ENCODE measurements at regions not wholly inside any gene's neighbourhood (a gene's known extent, or its start where the extent isn't known, plus 50 kb on each side); places are given as distances from the start of the nearest gene placed in this dataset.

DNA sequence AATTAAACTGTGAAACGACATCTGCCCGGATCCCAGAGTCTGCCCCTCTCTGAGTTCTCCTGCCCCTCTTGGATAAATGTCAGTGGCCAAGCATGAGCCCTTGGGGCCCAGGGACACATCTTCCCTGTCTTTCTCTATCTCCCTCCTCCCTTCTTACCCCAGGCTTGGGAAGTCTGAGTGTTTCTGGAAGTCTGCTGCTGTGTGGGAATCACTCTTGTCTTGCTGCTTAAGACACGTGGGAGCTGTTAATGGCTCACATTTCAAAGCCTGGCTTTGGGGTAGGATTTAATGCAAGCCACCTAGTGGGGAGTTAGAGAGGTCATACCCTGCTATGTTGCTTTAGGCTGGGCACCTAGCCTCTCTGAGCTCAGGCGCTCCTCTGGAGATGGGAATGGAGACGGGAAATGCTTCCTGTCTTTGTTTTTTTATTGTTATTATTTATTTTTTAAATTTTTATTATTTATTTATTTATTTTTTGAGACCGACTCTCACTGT, 218.5 kb upstream of the CIBAR2 start:
- H3K4me3 ChIP-seq (ENCODE audit: low read length) = no peak overlapping the region
- no peak for TF ChIP-seq ZNF274 (IDR thresholded peaks at IDR 0.05; ENCODE audit: low read depth, low read length)

GRCh38 chr16:85331688-85332087, 219.4 kb upstream of the CIBAR2 start:
- H3K4me3 ChIP-seq (ENCODE audit: low read length) = no peak overlapping the region
- TF ChIP-seq ZNF274 (IDR thresholded peaks at IDR 0.05; ENCODE audit: low read depth, low read length) = no peak

DNA sequence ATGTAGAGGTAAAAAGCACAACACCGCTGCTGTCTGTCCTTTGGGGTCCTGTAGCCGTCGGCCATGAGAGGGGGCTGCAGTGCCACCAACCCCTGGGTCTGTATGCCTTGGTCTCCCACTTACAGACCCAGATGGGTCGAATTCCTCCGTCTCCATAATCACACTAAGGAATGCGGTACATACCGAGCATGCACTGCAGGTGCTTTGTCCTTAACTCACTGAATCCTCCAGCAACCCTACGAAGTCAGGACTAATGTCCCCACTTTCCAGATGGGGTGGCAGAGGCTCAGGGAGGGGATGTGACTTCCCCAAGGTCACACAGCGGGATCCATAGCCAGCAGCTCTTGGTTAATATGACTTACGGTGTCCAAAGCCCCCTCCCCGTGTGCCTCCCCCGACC, 219.9 kb upstream of the CIBAR2 start:
- no peak overlapping the region for H3K4me3 ChIP-seq (ENCODE audit: low read length)
- TF ChIP-seq ZNF274 (IDR thresholded peaks at IDR 0.05; ENCODE audit: low read depth, low read length) = no peak

- TF ChIP-seq ZNF274 (IDR thresholded peaks at IDR 0.05; ENCODE audit: low read depth, low read length) = no peak
- no peak overlapping the region for H3K4me3 ChIP-seq (ENCODE audit: low read length)
Observed at GRCh38 chr16:85333337-85333736, 221.1 kb upstream of the CIBAR2 start.

GRCh38 chr16:85333744-85334640, 221.7 kb upstream of the CIBAR2 start:
- no peak overlapping the region for H3K4me3 ChIP-seq (ENCODE audit: low read length)
- no peak for TF ChIP-seq ZNF274 (IDR thresholded peaks at IDR 0.05; ENCODE audit: low read depth, low read length)

GRCh38 chr16:85334718-85335583, 222.7 kb upstream of the CIBAR2 start:
- no peak overlapping the region for H3K4me3 ChIP-seq (ENCODE audit: low read length)
- no peak for TF ChIP-seq ZNF274 (IDR thresholded peaks at IDR 0.05; ENCODE audit: low read depth, low read length)

DNA sequence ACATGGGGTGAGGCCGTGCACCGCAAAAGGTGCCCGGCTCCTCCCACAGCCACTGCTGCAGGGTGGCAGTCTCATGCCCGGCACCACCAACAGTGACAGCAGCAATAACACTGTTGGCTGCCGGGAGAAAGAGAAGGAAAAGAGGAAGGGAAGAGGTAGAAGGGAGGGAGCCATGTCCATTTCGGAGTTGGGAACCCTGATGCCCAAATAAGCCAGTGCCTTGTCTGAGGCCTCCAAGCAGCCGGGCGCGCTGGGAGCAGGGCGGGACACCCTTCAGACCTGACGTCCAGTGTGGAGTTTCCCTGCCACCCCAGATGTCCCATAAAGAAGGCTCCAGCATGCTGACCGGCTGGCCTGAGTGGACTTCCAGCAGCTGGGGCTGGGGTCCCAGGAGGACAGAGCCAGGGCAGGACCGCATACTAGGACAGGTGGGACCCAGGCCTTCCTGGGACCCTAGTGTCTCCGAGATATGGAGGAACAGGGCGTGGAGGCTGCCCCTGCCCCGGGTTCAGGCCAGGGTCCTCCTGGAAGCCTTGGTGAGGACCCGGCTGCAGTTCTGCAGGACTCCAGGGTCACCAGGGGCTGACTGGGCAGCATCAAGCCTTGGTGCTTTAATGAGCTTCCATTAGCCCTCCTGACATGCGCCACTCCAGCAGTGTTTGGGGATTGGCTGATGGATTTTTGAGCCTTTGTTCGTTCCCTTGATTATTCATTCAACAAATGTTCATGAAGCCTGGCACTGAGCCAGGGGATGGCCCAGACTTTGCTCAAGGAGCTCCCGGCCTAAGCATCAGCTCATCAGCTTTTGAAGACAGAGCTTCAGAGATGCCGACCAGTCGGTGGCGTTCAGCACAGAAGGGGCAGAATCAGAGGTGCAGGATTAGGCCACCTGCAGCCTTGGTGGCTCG, 223.6 kb upstream of the CIBAR2 start:
- no peak for TF ChIP-seq ZNF274 (IDR thresholded peaks at IDR 0.05; ENCODE audit: low read depth, low read length)
- H3K4me3 ChIP-seq (ENCODE audit: low read length) = no peak overlapping the region

GRCh38 chr16:85337910-85338637, 225.8 kb upstream of the CIBAR2 start:
- no peak overlapping the region for H3K4me3 ChIP-seq (ENCODE audit: low read length)
- TF ChIP-seq ZNF274 (IDR thresholded peaks at IDR 0.05; ENCODE audit: low read depth, low read length) = no peak

GRCh38 chr16:85338638-85338982, 226.3 kb upstream of the CIBAR2 start:
- H3K4me3 ChIP-seq (ENCODE audit: low read length) = no peak overlapping the region
- no peak for TF ChIP-seq ZNF274 (IDR thresholded peaks at IDR 0.05; ENCODE audit: low read depth, low read length)

DNA sequence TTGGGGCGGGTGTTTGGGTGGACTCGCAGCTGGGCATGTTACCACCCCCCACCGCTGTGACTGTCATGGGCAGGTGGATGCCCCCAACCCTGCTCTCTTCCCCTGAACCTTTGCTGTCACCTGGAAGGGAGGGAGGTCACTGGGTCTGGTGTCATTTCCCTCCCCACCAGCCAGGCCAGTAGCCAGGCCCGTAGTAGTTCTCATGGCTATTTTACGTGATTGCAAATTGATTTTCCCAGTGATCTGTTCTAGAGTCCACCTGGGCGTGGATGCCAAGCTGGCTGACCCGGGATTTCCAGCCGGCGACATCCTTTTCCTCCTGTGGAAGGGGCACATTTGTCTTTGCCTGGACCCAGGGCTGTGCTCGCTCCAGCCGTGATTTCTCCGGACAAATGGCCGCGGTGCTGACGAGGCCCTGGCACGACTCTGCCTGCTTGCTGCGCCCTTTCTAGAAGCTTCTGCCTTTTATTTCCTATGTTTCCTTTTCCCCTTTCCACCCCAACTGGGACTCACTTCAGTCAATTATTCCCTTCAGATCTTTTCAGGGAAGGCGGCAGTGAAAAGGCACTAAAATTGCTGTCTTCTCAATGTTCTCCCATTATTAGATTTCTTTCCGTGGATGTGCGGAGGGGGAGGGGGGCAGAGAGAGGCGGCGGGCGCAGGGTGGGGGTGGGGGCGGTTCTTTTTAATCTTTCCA, 226.9 kb upstream of the CIBAR2 start:
- H3K4me3 ChIP-seq (ENCODE audit: low read length) = no peak overlapping the region
- TF ChIP-seq ZNF274 (IDR thresholded peaks at IDR 0.05; ENCODE audit: low read depth, low read length) = no peak

- H3K4me3 ChIP-seq (ENCODE audit: low read length) = no peak overlapping the region
- no peak for TF ChIP-seq ZNF274 (IDR thresholded peaks at IDR 0.05; ENCODE audit: low read depth, low read length)
Observed at GRCh38 chr16:85341972-85342695, 229.9 kb upstream of the CIBAR2 start.

DNA sequence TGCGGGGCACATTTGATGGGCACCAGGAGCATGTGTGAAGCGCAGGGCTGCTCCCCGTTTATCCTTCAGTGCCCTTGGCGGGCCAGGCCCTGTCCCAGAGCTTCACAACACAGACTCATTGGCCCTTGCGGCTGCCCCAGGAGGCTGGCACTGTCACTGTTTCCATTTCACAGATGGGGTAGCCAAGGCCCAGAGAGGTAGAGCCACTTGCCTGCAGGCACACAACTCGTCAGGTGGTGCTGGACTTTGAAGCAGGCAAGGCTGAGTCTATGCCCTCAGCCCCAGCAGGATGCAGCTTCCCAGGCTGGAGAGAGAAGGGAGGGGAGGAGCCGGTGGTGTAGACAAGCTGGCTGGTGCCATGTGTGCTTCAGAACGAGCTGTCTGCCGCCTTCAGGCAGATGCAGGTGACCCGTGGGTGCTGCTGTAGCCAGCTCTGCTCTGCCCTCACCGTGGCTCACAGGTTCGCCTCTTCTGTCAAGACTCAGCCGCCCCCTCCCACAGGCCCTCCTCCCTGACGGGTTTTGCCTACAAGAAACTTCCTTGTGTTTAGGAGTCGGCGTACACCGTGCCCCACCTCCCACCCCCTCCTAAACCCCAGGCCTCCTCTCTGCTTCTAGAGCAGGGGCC, 232.3 kb upstream of the CIBAR2 start:
- H3K4me3 ChIP-seq (ENCODE audit: low read length) = no peak overlapping the region
- TF ChIP-seq ZNF274 (IDR thresholded peaks at IDR 0.05; ENCODE audit: low read depth, low read length) = no peak
